HEK293 (cell line): ENCODE measurements at regions not wholly inside any gene's neighbourhood (a gene's known extent, or its start where the extent isn't known, plus 50 kb on each side); places are given as distances from the start of the nearest gene placed in this dataset.

Experiments used
- ZNF707 ChIP-seq: fragments of 450-650 bp; formaldehyde crosslinking; IDR thresholded peaks from 2 replicates; pipeline ENCODE4 v1.5.1; 2016; ENCODE audit warnings: missing biosample characterization, missing genetic modification characterization
- TF ChIP-seq, protein P1 (sequence below): fragments of 450-650 bp; formaldehyde crosslinking; IDR thresholded peaks from 2 replicates; pipeline ENCODE4 v1.5.1; 2017; ENCODE audit warnings: missing biosample characterization, missing genetic modification characterization
- TF ChIP-seq, protein P2 (sequence below): fragments of 450-650 bp; formaldehyde crosslinking; IDR thresholded peaks from 2 replicates; pipeline ENCODE4 v1.5.1; 2016; ENCODE audit warnings: missing biosample characterization, missing genetic modification characterization

DNA sequence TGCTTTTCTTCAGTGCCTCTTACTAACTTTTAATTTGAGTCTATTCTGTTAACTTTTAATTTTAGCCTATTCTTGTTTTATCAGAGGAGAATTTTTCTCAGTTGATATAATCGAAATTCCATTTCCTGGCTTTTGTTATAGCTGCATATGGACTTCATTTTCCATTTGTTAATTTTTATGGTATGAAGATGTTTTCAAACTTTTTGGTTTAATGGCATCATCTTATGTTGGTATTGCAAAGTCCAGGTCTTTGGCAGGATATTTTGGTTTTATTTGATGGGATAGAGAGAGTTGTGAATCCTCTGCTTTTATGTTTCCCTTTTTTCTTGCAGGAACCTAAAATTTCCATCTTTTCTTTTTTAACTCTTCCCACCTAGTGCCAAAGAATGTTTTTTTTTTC lies 70.9 kb upstream of the RAPGEF4 start:
- TF ChIP-seq ZNF707 (tag by site-specific recombination): no peak
- TF ChIP-seq, protein P1, sequence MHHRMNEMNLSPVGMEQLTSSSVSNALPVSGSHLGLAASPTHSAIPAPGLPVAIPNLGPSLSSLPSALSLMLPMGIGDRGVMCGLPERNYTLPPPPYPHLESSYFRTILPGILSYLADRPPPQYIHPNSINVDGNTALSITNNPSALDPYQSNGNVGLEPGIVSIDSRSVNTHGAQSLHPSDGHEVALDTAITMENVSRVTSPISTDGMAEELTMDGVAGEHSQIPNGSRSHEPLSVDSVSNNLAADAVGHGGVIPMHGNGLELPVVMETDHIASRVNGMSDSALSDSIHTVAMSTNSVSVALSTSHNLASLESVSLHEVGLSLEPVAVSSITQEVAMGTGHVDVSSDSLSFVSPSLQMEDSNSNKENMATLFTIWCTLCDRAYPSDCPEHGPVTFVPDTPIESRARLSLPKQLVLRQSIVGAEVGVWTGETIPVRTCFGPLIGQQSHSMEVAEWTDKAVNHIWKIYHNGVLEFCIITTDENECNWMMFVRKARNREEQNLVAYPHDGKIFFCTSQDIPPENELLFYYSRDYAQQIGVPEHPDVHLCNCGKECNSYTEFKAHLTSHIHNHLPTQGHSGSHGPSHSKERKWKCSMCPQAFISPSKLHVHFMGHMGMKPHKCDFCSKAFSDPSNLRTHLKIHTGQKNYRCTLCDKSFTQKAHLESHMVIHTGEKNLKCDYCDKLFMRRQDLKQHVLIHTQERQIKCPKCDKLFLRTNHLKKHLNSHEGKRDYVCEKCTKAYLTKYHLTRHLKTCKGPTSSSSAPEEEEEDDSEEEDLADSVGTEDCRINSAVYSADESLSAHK: no peak
- TF ChIP-seq, protein P2, sequence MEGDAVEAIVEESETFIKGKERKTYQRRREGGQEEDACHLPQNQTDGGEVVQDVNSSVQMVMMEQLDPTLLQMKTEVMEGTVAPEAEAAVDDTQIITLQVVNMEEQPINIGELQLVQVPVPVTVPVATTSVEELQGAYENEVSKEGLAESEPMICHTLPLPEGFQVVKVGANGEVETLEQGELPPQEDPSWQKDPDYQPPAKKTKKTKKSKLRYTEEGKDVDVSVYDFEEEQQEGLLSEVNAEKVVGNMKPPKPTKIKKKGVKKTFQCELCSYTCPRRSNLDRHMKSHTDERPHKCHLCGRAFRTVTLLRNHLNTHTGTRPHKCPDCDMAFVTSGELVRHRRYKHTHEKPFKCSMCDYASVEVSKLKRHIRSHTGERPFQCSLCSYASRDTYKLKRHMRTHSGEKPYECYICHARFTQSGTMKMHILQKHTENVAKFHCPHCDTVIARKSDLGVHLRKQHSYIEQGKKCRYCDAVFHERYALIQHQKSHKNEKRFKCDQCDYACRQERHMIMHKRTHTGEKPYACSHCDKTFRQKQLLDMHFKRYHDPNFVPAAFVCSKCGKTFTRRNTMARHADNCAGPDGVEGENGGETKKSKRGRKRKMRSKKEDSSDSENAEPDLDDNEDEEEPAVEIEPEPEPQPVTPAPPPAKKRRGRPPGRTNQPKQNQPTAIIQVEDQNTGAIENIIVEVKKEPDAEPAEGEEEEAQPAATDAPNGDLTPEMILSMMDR (tag by site-specific recombination): no peak
